Right lung (tissue), 2 donors: ENCODE measurements at regions not wholly inside any gene's neighbourhood (a gene's known extent, or its start where the extent isn't known, plus 50 kb on each side); places are given as distances from the start of the nearest gene placed in this dataset.
"Not testable (repeated sequence)": the region's sequence is repeated elsewhere in the genome, so short reads cannot be mapped to it uniquely, and the experiment has no call there.

Experiments used
- DNase-seq, 2 donors: peaks; one replicate each; pipeline ENCODE4 v3.0.0-alpha.2; 2013

DNA sequence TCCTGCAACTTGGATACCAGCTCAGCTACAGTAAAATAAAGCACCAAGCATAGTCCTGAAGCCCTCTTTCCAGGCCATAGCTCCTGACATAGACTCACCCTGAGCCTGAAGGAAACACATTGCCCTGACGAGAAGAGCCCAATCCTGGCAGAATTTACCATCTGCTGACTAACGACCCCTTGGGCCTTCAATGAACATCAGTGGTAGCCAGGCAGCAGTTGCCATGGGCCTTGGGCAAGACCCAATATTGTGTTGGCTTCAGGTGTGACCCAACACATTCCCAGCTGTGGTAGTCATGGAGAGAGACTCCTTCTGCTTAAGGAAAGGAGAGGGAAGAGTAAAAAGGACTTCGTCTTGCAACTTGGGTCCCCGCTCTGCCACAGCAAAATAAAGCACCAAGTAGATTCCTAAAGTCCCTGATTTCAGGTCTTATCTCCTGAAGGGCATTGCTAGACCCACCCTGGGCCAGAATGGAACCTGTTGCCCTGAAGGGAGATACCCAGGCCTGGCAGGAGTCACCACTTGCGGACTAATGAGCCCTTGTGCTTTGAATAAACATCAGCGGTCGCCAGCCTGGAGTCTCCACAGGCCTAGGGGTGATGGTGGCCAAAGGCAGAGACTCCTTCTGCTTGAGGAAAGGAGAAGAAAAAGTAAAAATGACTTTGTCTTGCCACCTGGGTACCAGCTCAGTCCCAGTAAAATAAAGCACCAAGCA lies 902.6 kb downstream of the C4orf33 start:
- no peak for DNase-seq

DNA sequence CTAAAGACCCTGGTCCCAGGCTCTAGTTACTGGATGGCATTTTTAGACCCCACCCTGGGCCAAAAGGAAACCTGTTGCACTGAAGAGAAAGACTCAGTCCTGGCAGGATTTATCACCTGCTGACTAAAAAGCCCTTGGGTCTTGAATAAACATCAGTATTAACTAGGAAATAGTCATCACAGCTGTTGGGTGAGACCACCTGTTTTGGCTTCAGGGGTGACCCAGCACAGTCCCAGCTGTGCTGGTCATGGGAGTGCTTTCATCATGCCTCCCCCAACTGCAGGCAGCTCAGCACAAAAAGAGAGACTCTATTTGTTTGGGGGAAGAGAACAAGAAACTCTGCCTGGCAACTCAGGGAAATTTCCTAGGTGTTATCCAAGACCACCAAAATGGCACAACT lies 903.2 kb downstream of the C4orf33 start:
- no peak for DNase-seq

DNA sequence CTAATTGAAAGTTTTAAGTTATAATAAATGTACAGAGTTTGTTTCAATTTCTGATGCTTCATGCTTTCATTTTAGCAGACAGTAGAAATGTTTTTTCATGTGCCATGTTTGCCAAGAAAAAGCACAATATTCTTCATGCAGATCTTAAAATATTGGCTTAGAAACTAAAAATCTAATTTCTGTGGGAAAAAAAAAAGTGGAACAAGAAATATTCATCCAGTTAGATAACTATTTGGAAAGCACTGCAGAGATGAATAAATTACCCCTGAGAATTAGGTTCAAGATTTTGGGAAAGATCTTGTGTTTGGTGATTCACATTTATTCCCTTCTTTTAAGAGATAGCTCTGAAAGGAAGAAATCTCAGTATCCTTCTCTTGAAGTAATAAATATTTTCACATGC lies 912.5 kb downstream of the C4orf33 start:
- no peak for DNase-seq

DNA sequence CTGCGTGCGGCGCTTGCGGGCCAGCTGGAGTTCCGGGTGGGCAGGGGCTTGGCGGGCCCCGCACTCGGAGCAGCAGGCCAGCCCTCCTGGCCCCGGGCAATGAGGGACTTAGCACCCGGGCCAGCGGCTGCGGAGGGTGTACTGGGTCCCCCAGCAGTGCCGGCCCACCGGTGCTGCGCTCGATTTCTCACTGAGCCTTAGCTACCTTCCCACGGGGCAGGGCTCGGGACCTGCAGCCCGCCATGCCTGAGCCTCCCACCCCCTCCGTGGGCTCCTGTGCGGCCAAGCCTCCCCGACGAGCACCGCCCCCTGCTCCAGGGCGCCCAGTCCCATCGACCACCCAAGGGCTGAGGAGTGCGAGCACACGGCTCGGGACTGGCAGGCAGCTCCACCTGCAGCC lies 916.9 kb downstream of the C4orf33 start:
- DNase-seq = not testable (repeated sequence)

DNA sequence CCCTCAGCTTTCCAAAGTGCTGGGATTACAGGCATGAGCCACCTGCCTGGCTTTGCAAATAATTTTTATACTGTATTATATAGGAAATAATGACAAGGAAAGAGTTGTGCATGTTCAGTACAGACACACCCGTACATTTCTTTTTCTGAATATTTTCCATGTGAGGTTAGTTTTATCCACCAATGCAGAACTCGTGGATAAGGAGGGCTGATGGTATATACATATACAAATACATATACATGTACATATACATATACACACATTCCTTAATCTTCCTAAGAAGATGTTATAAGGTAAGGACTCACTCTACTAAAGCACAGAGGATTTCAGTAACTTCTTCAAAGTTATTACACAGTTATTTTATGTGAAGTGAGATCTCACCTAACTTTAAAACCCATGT lies 925.8 kb downstream of the C4orf33 start:
- DNase-seq = no peak

- no peak for DNase-seq
Observed at GRCh38 chr4:130023088-130023487, 927.1 kb downstream of the C4orf33 start.

- DNase-seq = no peak
Observed at GRCh38 chr4:130025701-130026100, 929.7 kb downstream of the C4orf33 start.

DNA sequence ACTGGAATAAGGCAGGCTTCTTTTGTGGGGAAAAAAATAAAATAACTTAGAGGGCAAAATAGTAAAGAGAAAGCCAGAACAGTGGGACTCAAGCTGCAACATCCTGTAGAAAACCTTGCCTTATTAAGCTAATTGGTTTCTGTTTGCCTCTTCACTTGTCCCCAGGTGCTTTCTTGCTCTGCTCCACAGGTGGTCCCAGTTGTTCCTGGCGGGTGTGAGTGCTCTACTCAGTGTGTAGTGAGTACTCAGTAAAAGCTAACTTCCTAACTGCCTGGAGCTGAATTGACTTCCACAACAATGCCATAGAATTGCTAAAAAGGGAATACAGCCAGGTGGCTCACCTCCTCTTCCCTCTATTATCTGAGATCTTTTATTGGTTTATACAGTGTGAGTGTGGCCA lies 930.2 kb downstream of the C4orf33 start:
- DNase-seq = no peak

DNA sequence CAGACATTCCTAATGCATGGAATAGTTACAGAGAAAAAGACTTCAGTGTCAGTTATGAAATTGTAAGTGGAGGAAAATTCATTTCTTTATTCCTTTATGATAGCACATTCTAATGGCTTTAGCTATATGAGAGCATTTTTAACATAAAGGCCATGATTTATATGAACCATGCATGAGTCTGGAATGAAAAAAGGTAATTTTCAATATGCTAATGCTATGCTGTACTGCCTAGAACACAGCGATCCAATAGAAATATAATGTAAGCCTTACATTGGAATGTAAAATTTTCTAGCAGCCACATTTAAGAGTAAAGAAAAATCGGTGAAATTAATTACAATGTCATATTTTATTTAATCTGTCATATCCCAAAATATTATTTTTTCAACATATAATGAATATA lies 932.0 kb downstream of the C4orf33 start:
- no peak for DNase-seq

- DNase-seq = no peak
Observed at GRCh38 chr4:130028552-130028951, 932.6 kb downstream of the C4orf33 start.

DNA sequence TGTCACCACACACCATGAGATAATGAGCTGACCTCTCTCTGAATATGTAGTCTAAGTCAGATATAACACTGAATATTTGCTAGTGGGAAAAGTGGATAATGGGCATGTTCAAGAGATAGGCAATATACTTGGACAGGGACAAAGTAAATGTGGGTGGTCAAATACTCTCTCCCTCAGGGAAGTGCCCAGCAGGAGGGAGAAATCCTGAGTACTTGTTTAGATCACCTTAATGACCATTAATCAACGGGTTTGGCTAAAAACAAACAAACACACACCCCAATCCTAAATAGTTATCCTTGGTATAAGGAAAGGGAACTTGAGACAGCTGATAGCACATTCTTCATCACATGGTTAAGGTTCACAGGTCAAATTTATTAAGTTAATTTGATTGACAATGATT lies 933.5 kb downstream of the C4orf33 start:
- no peak for DNase-seq

GRCh38 chr4:130031858-130032257 lies 935.9 kb downstream of the C4orf33 start:
- DNase-seq = no peak

- not testable (repeated sequence) for DNase-seq
Observed at GRCh38 chr4:130033657-130034056, 937.7 kb downstream of the C4orf33 start.

- no peak for DNase-seq
Observed at GRCh38 chr4:130034876-130035275, 938.9 kb downstream of the C4orf33 start.

DNA sequence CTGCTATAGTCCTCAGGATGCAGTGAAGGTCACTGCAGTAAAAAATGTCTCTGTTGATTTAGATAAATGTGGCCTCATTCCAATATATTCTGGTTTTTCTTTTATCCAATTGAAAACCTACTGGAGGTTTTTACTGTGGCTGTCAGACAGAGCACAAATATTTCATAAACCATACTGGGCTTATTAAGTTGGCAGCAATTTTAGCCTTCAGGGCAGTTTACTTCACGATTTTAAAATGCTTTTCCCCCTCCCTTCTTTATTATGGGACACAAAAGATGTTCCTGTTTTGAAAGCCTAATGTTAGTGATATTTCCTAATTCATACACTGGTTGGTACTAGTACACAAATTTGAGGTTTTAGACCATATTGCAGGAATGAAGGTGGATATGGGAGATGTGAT lies 939.4 kb downstream of the C4orf33 start:
- no peak for DNase-seq

DNA sequence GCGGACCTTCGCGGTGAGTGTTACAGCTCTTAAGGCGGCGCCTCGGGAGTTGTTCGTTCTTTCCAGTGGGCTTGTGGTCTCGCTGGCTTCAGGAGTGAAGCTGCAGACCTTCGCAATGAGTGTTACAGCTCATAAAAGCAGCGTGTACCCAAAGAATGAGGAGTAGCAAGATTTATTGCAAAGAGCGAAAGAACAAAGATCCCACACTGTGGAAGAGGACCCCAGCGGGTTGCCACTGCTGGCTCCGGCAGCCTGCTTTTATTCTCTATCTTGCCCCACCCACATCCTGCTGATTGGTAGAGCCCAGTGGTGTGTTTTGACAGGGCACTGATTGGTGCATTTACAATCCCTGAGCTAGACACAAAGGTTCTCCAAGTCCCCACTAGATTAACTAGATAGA lies 941.9 kb downstream of the C4orf33 start:
- DNase-seq = not testable (repeated sequence)

- DNase-seq = not testable (repeated sequence)
Observed at GRCh38 chr4:130038540-130038939, 942.6 kb downstream of the C4orf33 start.

DNA sequence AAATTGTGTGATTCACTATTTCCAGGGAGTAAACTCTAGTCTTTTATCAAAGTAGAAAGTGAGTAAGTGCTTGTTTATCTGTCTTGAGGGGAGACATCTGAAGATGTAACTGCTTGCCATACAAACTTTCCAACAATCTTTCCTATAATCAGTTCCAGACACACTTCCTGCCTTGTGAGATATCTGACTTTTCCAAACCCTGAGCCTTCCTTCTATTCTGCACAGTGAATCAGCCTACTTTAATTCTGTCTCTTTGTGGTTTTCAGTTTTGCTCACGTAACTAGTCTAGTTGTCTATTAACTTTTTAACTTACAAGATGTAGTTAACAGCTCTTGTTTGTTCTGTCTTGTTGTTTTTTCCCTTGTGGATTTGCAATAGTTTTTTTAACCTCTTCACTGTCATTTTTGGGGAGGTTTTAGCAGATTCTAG lies 947.8 kb downstream of the C4orf33 start:
- DNase-seq = no peak

DNA sequence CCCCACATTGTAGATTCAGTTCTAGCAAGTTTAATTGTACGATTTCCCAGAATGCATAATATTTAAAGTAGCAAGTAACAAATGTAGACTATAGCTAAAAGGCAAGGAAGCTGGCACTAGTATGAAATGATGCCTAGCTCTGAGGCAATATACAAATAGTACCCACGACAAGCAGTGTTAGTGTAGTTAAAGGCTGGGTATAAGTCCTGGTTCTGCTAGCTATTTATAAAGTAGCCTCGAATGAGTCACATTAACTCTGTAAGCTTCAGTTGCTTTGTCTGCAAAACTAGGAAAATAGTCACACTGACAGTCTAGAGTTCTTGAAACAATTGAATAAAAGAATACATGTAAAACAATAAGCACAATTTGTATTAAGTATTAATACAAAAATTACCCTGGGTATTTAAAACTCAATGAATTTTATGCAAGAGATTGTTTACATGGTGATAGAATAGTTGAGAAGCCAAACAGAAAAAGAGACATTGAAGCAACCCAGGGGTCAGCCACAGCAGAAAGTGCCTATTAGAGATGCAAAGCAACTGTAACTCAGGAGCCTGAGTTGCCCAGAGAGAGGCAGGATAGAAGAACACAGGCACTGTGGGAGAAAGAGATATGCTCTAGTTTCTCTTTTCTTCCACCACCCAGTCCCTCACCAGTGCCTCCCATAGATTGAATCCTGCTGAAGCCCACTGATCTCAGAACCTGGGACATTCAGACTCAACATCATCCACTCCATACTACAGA lies 949.0 kb downstream of the C4orf33 start:
- DNase-seq = no peak

DNA sequence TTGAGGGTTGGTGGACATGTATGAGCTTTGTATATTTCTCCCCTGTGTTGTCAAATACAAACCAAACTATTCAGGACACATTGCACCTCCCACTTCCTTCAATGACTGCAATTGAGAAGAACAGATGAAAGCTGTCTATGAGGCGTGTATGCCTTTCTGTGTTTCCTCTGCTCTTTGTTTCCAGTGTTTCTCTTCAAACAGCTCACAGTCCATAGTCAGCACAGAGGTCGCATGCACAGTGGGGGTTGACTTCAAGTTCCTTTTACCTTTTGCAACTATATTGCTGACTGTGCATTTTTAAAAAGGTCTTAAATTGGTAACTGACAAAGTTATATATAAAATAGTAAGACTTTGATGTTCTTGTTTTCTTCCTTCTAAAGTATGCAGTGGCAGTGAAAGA lies 957.8 kb downstream of the C4orf33 start:
- DNase-seq = no peak

DNA sequence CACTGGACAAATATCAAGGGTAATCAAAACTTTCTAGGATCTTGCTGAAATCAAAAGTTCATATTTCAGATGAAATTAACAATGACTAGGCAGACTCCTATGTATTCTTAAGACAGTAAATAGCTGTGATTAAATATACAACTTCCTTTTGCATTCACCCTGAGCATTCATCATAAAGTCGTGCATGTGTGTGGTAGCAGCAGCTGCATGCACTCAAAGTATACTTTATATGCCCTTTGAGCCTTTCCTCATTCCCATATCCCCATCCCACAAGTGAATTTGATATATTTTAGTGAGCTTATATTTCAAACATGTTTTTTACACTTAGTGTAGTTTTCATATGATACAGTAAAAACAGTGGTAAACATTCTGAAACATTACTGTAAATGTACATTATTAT lies 959.0 kb downstream of the C4orf33 start:
- DNase-seq = no peak

DNA sequence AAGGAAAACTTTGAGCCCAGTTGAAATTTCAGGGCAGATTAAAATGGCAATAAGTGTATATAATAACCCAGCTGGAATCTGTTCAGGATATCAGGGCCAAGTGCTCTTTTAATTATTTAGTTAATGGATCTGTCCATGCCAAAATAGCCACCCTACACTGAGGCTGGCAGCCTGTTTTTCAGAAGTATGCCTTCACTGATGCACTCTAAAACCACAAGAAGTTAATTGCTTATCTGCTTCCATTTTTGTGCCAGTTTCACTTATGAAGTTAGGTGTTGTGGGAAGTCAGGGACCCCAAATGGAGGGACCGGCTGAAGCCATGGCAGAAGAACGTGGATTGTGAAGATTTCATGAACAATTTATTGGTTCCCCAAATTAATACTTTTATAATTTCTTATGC lies 960.3 kb downstream of the C4orf33 start:
- DNase-seq = no peak

GRCh38 chr4:130064471-130064870 lies 968.5 kb downstream of the C4orf33 start:
- no peak for DNase-seq

- no peak for DNase-seq
Observed at GRCh38 chr4:130067419-130067818, 971.5 kb downstream of the C4orf33 start.
